Stimulated activated CD8-positive, alpha-beta memory T cell treated with anti-CD3 and anti-CD28 coated beads, Interleukin-12 subunit alpha, Interleukin-12 subunit beta, amount 100 ng/mL, for 4 hours (primary cell): ENCODE measurements at regions not wholly inside any gene's neighbourhood (a gene's known extent, or its start where the extent isn't known, plus 50 kb on each side); places are given as distances from the start of the nearest gene placed in this dataset.

Source experiments
- DNase-seq: peaks from one replicate; pipeline ENCODE4 v3.0.0-alpha.2; 2020; ENCODE audit warnings: low read depth

- DNase-seq, result no peak
Measured at GRCh38 chr1:182193908-182194550, 132.5 kb upstream of the ZNF648 start.

- DNase-seq, result no peak
Measured at GRCh38 chr1:182192966-182193365, 131.5 kb upstream of the ZNF648 start.

GRCh38 chr1:182192215-182192614 lies 130.7 kb upstream of the ZNF648 start:
- DNase-seq, result no peak

GRCh38 chr1:182191381-182192115 lies 130.0 kb upstream of the ZNF648 start:
- DNase-seq, result no peak

- no peak for DNase-seq
Measured at GRCh38 chr1:182189535-182190066, 128.1 kb upstream of the ZNF648 start.

GRCh38 chr1:182186757-182187146 lies 125.2 kb upstream of the ZNF648 start:
- no peak for DNase-seq

GRCh38 chr1:182185842-182186756 lies 124.6 kb upstream of the ZNF648 start:
- no peak for DNase-seq

GRCh38 chr1:182185136-182185535 lies 123.6 kb upstream of the ZNF648 start:
- no peak for DNase-seq

- DNase-seq, result no peak
Measured at GRCh38 chr1:182183606-182184005, 122.1 kb upstream of the ZNF648 start.

- no peak for DNase-seq
Measured at GRCh38 chr1:182182311-182182710, 120.8 kb upstream of the ZNF648 start.

- DNase-seq, result no peak
Measured at GRCh38 chr1:182181167-182181572, 119.7 kb upstream of the ZNF648 start.

- DNase-seq, result no peak
Measured at GRCh38 chr1:182175361-182175931, 113.9 kb upstream of the ZNF648 start.

- no peak for DNase-seq
Measured at GRCh38 chr1:182174513-182174855, 113.0 kb upstream of the ZNF648 start.

- DNase-seq, result no peak
Measured at GRCh38 chr1:182173808-182174512, 112.4 kb upstream of the ZNF648 start.

- no peak for DNase-seq
Measured at GRCh38 chr1:182172699-182173098, 111.2 kb upstream of the ZNF648 start.

- no peak for DNase-seq
Measured at GRCh38 chr1:182170891-182171461, 109.5 kb upstream of the ZNF648 start.

- DNase-seq, result no peak
Measured at GRCh38 chr1:182169203-182169602, 107.7 kb upstream of the ZNF648 start.

GRCh38 chr1:182166750-182167149 lies 105.2 kb upstream of the ZNF648 start:
- DNase-seq, result no peak

- DNase-seq, result no peak
Measured at GRCh38 chr1:182166321-182166720, 104.8 kb upstream of the ZNF648 start.

GRCh38 chr1:182164273-182164672 lies 102.8 kb upstream of the ZNF648 start:
- no peak for DNase-seq

- no peak for DNase-seq
Measured at GRCh38 chr1:182163821-182164223, 102.3 kb upstream of the ZNF648 start.
